GM18907 (cell line): ENCODE measurements at regions not wholly inside any gene's neighbourhood (a gene's known extent, or its start where the extent isn't known, plus 50 kb on each side); places are given as distances from the start of the nearest gene placed in this dataset.
"Not testable (repeated sequence)": the region's sequence is repeated elsewhere in the genome, so short reads cannot be mapped to it uniquely, and the experiment has no call there.

Source experiments
- ATAC-seq: cut with Tn5 transposase; IDR thresholded peaks from one replicate; pipeline ENCODE4 v1.9.1; 2021; ENCODE audit warnings: mild to moderate bottlenecking, moderate library complexity; ENCODE audit not compliant: unreplicated experiment

DNA sequence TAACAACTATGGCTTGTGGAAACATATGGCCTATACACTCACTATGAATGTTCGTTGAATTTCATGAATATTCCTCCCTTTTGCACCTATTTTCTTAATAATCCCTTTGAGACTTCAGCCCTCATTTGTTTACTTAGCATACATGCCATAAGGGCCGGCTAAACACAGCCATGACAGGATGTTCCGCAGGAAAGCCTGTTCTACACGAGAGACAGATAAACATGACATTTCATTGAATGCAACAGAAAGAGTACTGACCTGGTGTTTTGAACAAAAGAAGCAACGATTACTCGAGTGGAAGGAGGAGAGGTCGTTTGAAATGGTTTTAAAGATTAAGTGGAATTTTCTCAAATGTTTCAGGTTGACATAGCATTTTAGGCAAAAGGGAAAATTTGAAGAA lies 459.5 kb upstream of the CXADR start:
- ATAC-seq, result no peak

GRCh38 chr21:17059936-17060335 lies 452.9 kb upstream of the CXADR start:
- no peak for ATAC-seq

DNA sequence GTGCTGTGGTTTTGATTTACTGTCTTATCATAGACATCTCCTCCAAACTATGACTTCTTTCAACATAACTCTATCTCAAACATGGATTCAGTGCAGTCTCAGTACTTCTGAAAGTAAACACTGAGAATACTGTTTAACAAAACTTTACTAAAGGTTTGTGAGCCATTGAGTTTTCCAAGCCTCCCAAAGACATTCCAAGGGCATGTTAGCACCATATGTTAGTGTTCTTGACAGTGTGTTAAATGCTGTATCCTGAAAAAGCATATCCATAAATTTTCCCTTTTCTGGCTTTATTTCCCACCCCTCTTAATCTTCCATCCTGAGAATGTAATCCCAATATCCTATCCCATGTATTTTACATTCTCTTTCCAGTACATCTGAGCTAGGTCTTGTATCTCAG lies 446.8 kb upstream of the CXADR start:
- no peak for ATAC-seq

GRCh38 chr21:17071093-17071492 lies 441.8 kb upstream of the CXADR start:
- no peak for ATAC-seq

DNA sequence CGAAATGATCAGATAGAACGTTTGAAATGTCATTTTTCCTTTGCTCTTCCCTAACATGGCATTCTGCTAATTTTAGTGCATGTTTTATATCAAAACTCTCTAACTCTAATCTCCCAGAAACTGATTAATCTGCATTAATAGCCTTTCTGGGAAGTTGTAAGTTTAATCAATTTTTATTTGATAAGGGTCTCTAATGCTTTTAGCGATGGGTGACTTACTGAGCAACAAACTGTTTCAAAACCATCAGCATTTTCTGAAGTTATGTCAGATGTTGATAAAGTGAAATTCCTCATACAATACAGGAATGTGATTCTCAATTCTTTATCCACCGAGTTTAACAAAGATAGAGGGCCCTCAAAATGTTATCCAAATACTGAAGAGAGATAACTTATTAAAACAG lies 431.6 kb upstream of the CXADR start:
- ATAC-seq, result no peak

DNA sequence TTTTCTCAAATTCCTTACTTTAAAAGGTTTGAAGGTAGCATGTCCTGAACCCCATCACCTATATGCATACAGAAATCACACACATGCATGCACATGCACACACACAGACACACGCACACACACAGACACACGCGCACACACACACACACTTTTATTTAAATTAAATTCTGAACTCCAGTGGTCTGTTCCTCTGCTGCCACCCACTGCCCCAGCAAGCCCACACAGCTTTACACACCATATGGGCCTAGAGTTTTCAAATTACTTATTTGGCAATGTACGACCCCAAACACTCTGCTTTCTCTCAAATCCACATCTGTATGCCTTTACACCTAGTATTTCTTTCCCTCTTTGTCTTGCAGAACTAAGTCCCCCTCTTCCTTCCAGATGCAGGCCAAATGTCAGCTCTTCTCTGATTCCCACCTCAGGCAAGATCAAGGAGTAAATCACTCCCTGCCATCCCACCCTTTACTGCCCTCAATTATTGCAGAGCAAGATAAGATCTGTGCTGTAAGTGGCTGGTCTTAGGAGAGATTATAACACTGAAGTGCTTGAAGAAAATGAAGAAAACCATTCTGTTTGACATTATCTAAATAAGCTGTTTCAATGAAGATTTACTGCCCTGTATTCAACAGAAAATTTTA lies 429.9 kb upstream of the CXADR start:
- ATAC-seq, result no peak

- no peak for ATAC-seq
Measured at GRCh38 chr21:17085707-17086106, 427.1 kb upstream of the CXADR start.

- ATAC-seq, result no peak
Measured at GRCh38 chr21:17088500-17088899, 424.3 kb upstream of the CXADR start.

DNA sequence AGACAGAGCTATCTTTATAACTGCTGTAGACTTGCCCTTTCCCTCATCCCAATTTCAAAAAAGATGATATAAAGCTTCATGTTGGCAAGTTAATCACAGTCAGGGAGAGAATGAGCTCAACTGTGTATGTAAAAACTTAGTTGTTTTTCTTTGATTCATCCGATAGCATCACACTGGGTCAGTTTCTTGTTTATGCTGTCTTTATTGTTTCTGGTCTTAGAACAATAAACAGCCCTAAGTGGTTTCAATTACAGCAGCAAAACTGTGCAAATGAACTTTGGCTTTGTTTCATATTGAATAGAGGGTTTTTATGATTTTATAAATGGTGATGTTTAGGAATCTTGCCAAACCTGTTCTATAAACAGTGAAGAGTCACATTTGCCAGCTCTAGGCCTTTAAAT lies 423.8 kb upstream of the CXADR start:
- no peak for ATAC-seq

DNA sequence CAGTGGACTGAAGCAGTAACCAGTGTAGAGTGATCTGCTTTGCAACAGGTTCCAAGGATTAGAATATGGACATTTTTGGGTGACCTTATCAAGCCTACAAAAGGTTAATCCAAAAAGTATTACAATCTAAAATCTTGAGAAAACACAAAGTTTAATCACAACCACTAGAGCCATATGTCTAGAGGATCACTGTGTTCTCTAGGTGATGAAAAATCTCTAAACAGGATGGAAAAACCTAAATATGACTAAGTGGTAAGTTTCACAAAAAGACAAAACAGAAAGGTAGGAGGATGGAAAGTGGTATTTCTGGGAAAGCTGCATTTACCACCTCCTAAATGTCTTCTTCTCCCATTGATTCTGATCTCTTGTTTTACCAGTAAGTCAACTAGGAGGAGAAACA lies 411.1 kb upstream of the CXADR start:
- no peak for ATAC-seq

- ATAC-seq, result no peak
Measured at GRCh38 chr21:17105932-17106331, 406.9 kb upstream of the CXADR start.

DNA sequence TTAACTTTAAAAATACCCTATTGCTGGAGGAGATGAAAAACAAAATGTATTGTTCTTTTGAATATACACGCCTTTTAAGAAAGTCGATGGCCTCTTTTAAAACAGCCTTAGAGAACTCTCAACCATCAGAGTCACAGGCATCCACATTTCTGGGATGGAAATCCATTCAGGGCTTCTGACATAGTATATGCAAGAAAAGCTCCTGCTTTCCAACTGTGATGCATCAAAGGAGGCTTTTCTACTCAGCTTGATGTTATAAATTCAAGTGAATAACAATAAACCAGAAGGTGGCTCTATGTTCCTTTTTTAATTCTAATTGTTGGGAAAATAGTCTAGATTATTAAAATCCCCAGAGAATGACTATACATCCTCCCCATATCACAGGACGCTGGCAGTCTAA lies 398.8 kb upstream of the CXADR start:
- ATAC-seq, result no peak

GRCh38 chr21:17118638-17119384 lies 394.0 kb upstream of the CXADR start:
- no peak for ATAC-seq

- no peak for ATAC-seq
Measured at GRCh38 chr21:17119466-17120297, 393.2 kb upstream of the CXADR start.

- ATAC-seq, result not testable (repeated sequence)
Measured at GRCh38 chr21:17127395-17127794, 385.4 kb upstream of the CXADR start.

DNA sequence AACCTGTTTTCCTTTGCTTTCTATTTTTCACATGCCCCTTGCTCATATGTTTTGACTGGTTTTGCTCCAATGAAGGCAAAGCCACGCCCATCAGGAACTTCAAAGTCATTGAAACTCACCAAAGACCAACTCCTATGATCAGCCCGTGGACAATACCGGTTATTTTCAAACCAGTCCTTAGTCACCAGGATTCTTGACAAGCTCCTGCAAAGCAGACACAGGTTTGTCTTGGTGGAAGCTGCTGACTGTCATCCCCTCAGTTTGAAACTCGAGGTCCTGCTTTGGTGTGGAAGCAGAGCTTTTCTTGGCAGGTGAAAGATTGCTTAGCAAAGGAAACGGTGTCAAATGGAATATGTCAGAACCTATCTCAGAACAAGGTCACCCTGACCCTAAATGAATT lies 384.7 kb upstream of the CXADR start:
- no peak for ATAC-seq

- ATAC-seq, result not testable (repeated sequence)
Measured at GRCh38 chr21:17139159-17139558, 373.7 kb upstream of the CXADR start.

DNA sequence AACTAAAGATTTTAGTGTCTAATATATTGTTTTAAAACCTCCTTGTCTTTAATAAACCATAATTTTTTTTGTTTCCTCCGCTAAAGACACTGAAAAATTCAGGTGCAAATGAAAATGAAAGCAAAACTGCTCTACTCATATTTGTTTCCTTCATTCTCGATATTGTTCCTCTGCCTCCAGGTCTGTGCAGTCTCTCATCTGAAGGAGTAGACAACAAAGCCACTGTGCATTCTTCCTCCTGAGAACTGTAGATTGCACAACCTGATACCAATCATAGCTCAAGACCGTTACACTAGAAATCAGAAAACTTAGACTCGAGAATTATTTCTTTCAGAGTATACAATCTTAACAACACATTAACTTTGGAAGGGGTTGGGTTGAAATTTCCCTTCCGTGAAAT lies 373.1 kb upstream of the CXADR start:
- no peak for ATAC-seq

- no peak for ATAC-seq
Measured at GRCh38 chr21:17146426-17146825, 366.4 kb upstream of the CXADR start.

DNA sequence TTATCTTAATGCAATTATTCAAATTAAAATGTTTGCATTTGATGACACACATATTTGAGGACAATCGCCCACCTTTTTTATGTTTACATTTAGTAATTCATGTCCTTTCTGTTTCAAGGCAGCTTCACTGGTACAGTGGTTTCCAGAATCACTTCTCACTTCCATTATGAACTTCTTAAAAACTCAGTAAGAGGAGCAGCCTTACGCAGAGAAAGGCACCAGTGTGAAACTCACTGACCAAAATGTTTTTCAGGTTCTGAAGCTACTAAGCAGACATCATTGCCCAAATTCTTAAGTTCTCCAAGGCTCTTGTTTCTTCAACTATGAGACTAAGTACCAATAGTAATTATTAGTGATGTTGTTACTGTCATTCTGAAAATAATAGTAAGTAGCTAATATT lies 353.1 kb upstream of the CXADR start:
- no peak for ATAC-seq

GRCh38 chr21:17185674-17186073 lies 327.2 kb upstream of the CXADR start:
- ATAC-seq, result no peak

DNA sequence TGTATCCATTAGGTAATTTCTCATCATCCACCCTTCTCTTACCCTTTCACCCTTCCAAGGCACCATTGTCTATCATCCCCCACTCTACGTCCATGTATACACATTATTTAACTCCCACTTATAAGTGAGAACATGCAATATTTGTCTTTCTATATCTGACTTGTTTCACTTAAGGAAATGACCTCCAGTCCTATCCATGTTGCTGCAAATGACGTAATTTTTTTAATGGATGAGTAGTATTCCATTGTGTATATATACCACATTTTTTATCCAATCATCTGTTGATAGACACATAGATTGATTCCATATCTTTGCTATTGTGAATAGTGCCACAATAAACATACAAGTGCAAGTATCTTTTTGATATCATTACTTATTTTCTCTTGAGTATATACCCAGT lies 322.9 kb upstream of the CXADR start:
- no peak for ATAC-seq
